ENCODE measurements at regions not wholly inside any gene's neighbourhood (a gene's known extent, or its start where the extent isn't known, plus 50 kb on each side); places are given as distances from the start of the nearest gene placed in this dataset.
"Not testable (repeated sequence)": the region's sequence is repeated elsewhere in the genome, so short reads cannot be mapped to it uniquely, and the experiment has no call there.

DNA sequence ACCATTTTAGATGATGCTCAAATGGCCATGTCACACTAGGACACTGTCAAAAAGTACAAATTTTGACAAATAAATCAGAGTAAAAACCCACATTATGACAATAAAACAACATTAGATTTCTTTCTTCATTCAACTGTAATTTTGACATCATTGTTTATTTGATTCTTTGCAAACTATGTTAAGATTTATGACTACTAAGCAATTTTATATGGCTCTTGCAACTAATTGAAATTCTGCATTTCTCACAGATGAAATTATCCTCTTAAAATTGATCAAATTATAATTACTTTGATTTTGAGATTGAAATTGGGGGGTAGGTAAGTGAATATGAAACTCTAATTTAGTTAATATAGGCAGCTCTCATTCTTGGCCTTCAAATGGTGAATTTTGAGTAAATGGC lies 59.8 kb downstream of the ATOH1 start:
- no peak for DNase-seq (ENCODE audit: low spot score)

DNA sequence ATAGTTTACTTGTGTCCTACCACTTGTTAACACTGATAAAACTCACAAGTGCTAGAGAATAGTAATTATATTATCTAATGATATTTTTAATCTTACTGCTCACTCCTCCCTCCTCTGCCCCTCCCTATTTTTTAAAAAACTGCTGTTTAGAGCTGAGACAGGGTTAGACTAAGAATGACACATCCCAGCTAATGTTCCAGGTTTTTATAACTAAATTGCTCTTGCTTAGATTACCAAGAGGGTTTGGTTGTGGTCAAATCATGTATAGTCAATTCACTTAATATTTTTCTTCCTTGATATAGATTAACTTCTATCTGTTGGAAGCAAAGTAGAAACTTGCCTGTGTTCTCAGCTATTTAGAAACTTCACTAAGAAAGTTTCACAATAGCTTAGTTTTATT lies 60.2 kb downstream of the ATOH1 start:
- no peak for DNase-seq (ENCODE audit: low spot score)

DNA sequence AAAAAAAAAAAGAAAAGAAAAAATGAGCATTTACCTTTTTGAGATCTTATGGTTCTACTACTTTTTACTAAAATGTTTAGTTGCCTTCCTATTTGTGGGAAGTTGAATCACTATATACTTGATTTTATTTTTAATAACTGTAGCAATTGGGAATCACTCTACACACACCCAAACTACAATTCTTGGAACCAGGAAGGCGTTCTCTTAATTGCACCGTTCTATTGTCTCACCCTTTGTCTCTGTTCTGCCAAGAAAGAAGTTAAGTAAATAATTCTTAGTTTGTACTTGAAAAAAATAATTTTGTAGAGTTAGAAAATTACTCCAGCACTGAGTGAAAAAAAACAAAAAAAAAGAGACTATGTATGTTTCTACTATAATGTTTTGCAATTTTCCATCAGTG lies 62.7 kb downstream of the ATOH1 start:
- DNase-seq (ENCODE audit: low spot score) = no peak

DNA sequence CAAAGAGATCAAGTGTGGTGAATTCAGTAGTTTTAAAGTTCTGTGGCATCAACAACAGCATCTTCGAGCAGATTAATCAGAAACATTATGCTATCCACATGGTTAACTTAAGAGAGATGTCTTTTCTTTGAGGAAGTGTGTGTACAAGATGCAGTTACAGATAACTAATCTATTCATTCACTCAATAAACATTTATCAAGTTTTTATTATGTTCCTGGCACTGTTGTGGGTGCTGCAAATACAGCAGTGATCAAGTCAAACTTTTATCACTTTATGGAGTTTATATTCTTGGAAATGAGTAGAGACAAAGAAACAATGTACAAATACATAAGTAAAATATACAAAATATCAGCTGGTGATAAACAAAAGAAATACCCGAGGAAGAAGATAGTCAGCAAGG lies 66.4 kb downstream of the ATOH1 start:
- DNase-seq (ENCODE audit: low spot score) = no peak

DNA sequence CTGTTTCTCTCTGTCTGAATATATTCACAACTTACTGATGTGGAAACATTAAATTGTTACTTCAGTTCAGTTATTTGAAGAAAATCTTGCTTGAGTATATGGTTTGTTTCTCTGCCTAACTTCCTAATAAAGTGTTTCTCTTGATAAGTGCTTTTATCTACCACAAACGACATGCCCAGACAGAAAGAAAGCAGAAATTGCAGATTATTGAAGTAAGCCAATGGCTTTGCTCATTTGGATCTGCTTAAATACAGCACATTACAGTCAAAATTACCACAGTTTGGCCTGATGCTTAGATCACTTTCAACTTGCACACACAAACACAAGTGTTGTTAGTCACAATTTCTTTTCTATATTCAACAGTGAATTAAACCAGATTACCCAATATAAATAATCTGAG lies 68.0 kb downstream of the ATOH1 start:
- DNase-seq (ENCODE audit: low spot score) = no peak

DNA sequence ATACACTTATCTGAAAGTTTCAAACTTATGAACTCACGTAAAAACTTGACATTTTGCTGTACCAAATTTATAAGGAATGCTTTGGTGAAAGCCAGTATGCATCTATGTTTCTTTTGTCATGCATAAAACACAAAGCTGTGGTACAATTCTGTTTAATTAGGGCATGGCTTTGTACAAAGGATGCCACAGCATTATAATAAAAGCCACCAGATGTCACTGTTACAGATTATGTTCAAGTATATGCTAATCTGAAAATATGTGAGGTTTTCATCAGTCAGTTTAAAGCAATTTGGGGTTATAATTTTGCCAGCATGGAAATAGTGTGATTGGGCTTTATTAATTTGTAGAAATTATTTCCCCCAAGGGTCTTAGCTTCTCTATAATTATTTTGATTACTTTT lies 69.0 kb downstream of the ATOH1 start:
- DNase-seq (ENCODE audit: low spot score) = peak; percentile 37

DNA sequence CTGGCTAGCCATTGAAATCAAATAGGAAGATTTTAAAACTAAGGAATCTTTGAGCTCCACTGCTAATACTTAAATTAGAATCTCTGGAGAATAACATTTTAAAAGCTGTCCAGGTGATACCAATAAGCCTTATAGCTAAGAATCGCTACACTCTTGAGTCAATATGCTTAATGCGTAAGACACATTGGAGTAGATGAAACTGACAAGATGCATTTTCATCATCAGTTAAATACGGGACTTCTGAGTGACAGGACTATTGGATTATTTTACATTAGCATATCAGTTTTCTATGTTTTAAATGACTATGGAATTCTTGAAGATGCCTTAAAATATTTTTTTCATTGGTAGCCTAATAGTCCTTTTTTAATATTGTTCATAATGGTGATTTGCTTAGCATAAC lies 80.2 kb downstream of the ATOH1 start:
- no peak for DNase-seq (ENCODE audit: low spot score)

DNA sequence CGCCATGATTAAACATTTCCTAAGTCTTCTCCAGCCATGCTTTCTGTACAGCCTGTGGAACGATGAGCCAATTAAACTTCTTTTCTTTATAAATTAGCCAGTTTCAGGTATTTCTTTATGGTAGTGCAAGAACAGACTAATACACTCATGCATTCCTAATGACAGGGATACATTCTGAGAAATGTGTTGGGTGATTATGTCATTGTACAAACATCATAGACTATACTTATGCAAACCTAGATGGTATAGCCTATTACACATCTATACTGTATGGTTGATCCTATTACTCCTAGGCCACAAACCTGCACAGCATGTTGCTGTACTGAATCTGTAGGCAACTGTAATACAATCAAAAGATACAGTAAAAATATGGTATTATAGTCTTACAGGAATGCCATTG lies 83.1 kb downstream of the ATOH1 start:
- DNase-seq (ENCODE audit: low spot score) = no peak

DNA sequence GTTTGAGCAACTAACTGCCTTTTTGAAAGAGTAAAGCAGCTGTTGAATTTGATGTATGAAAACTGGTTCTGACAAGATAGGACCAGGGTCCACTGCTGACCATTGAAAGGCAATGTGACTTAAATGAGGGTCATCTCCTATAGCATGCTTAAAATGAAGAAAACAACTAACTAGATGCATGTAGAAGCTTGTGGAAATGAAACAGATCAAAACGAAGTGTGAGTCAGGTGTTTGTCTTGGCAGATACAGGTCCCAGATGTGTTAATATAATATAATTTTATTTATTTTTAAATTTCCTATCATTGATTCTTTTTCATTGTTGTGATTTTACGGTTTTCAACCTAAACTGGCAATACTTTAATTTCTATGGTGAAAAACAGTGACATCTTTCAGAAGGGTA lies 83.6 kb downstream of the ATOH1 start:
- DNase-seq (ENCODE audit: low spot score) = no peak

DNA sequence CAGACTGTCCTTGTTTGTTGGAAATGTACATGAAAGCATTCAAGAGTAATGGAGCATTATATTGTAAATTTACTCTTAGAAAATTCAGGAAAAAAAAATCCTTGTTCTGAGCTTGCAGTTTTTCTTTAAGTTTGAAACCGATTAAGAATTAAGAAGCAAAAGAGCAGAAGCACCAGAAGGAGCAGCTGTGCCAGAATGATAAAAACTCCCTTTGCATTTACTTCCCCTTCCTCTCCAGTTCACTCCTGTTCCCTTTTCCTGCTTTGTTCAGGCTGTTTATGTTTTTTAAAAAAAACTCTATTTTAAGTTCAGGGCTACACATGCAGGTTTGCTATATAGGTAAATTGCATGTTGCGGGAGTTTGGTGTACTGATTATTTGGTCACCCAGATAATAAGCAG lies 90.3 kb downstream of the ATOH1 start:
- DNase-seq (ENCODE audit: low spot score) = no peak

DNA sequence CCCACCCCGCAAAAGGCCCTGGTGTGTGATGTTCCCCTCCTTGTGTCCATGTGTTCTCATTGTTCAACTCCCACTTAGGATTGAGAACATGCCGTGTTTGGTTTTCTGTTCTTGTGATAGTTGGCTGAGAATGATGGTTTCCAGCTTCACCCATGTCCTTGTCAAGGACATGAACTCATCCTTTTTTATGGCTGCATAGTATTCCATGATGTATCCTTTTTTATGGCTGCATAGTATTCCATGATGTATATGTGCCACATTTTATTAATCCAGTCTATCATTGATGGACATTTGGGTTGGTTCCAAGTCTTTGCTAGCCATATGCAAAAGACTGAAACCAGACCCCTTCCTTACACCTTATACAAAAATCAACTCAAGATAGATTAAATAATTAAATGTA lies 95.0 kb downstream of the ATOH1 start:
- not testable (repeated sequence) for DNase-seq (ENCODE audit: low spot score)

DNA sequence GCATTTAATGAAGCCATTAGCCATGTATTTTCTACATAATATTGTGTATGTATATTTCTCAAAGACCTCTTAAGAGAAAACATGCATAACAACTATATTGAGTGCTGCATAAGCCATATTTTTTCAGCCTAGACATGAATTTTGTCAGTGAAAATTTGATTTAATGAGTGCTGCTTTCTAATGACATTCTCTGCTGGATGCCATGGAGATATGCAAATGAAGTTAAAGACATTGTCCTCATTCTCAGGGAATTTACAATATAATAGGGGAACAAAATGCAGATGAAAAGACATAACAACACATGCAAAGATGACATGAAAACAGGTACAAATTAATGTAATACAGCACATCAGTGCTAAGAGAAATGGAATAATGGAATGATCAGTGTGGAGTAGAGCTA lies 118.7 kb downstream of the ATOH1 start:
- no peak for DNase-seq (ENCODE audit: low spot score)

DNA sequence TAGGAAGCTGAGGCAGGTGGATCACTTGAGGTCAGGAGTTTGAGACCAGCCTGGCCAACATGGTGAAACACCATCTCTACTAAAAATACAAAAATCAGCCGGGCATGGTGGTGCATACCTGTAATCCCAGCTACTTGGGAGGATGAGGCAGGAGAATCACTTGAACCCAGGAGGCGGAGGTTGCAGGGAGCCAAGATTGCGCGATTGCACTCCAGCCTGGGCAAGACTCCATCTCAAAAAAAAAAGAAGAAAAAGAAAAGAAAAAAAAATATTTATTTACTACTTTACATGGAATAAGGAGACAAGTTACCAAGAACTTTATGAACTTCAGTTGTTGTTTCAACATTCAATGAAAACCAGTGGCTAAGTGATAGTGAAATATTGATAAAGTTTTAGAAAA lies 121.7 kb downstream of the ATOH1 start:
- not testable (repeated sequence) for DNase-seq (ENCODE audit: low spot score)

DNA sequence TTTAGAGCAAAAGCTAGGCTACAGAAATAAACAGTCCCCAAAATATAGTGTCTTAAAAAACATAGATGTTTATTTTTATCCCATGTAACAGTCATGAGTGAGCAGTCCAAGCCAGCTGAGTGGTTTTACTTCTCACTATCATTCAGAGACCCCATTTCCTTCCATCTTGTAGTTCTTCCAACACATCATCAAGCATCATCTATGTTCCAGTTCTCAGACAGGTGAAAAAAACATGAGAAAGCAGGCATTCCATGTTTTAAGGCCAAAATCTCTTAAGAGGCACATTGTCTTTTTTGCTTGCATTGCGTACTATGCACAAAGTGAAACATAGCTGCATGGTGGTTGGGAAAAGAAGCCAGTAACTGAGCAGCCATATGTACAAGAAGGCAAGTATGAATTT lies 128.6 kb downstream of the ATOH1 start:
- DNase-seq (ENCODE audit: low spot score) = no peak

DNA sequence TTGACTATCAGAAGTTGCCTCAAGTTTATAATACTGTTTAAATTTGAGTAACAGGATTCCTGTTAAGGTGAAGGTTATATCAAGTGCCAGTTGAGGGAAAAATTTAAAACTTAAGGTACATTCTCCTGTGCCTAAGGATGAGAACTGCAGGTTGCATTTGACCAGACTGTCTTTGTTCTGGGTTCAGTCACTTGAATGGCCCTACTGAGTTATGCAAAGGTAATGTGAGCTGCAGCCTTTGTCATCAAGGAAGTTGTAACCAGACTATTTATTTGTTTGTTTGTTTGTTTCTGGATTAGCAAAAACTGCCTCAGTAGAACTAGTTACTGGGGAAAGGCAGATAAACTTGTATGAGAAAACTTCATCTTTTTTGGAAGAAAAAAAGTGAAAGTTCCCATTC lies 131.9 kb downstream of the ATOH1 start:
- DNase-seq (ENCODE audit: low spot score) = no peak

DNA sequence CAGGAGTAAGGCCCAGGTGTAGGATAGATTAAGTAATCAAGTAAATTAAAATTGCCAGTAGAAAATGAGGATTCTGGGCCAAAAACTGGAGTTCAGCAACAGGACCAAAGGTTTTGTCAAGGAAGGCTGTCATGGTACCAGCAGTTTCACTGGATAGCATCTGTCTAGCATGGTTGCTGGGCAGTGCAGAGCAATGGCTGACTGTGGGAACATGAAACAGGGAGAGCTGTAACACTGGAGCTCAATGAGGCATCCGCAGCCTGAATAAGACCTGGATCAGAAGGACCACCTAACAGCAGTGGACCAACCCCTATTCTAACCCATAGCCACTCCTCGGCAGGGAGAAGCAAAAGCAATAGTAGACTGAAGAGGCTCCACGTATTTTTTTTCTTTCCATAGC lies 132.4 kb downstream of the ATOH1 start:
- no peak for DNase-seq (ENCODE audit: low spot score)

DNA sequence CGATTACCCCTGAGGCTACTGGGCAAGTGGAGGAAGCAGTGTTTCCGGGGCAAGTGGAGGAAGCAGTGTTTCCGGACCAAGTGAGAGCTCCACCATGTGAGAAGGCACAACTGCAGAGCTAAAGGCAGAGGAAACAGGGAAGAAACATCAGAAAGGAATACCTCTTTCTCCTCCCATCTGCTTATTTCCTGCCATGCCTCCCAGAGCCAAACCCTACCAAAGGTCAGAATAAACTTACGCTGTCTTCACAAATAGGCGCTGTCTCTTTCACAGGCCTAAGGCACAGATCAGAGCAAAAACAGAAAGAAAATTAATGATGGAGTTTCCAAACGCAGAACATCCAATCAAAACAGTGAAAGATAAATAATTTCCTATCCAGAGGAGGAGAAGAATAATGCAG lies 153.0 kb downstream of the ATOH1 start:
- DNase-seq (ENCODE audit: low spot score) = no peak

DNA sequence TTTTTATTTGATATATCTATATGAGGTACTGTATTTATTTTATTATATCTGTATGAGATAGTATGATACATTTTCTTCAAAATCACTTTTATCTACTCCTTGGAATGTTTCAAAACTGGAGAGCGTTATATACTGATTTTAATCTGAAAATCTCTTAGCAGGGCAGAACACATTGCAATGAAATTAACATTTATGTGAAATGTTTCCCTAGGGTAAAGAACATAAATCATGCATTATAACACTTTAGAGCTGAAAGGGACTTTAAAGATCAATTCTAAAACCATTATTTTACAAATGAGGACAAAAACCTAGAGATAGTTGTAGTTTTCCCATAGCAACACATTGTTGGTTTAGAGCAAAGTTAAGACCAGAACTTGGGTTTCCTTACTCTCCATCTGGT lies 153.7 kb downstream of the ATOH1 start:
- DNase-seq (ENCODE audit: low spot score) = no peak

DNA sequence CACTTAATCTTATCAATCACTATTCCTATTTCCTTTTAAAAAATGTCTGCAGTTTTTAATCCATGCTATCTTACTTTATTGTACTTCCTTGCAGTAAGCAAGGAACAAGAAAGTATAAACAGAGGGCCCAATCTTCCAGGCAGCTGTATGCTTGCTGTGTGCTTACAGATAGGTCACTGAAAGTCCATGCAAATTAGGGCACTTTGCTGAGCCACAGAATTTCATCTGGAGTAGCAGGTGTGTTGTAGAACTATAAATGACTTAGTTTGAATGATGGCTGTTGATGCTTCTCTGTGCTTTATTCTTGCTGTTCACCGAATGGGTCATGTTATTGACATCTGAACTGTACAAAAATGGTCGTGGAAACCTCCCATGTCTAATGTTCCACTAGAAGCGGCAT lies 154.6 kb downstream of the ATOH1 start:
- no peak for DNase-seq (ENCODE audit: low spot score)

DNA sequence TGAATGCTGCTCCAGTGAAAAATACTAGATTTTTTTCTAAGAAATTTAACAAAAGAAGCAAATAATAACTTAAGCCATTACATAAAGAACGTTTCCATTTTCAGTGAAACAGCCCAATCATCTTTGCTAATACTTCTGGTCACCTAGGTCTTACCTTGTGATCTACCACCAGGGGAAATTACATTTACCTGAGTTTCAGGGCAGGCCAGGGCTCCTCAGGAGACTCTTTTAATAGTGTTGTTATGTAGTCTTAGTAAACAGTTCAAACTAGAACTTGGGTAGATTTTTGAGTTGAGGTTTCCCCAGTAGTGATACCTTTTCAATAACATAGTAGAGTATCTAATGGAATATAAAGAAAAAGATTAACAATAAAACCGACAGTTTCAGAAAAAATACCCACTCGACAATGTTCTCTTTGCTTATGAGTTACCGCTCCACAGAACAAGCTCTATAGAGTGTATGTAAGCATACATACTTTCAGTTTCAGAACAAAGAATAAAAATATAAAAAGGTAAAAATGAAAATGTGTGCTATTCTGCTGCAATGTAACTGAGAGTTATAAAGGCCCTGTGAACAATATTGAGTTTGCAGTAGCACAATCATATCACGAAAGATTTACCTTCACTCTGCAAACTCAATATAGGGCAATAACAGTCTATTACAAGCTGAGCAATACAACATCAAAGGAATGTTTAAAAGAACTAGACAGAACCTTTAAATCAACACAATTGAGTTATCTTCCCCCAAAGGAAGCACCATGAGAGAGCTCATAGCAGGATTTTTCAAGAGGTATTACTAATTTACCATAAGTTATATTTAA lies 165.8 kb downstream of the ATOH1 start:
- DNase-seq (ENCODE audit: low spot score) = no peak

DNA sequence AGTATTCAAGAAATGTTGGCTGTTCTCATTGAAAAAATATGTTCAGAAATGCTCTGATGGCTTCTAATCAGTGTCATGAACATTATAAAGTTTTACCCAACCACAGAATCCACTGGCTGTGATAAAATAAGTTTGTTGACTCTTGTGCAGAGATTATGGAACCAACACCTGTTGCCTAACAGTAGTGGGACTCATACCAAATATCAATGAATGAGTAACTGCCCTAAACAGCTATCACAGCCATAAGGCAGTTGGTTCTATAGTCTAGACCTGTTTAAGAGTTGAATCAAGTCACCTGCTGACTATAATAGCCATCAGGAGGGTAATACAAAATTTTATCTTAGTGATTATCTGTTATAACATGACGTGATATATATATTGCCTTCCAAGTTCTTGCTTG lies 168.3 kb downstream of the ATOH1 start:
- no peak for DNase-seq (ENCODE audit: low spot score)

DNA sequence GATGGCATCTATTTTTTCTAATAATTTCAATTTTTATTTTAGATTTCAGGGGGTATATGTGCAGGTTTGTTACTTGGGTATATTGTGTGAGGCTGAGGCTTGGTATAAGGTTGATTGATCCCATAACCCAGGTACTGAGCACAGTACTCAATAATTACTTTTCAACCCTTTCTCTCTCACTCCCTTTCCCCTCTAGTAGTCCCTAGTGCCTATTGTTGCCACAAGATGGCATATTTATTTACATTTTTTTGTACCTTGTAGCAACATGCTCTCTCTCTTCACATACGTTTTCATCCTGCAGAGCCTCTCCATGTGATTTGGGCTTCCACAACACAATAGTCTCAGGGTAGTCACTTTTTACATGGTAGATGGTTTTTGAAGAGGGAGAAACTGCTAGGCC lies 172.0 kb downstream of the ATOH1 start:
- no peak for DNase-seq (ENCODE audit: low spot score)

DNA sequence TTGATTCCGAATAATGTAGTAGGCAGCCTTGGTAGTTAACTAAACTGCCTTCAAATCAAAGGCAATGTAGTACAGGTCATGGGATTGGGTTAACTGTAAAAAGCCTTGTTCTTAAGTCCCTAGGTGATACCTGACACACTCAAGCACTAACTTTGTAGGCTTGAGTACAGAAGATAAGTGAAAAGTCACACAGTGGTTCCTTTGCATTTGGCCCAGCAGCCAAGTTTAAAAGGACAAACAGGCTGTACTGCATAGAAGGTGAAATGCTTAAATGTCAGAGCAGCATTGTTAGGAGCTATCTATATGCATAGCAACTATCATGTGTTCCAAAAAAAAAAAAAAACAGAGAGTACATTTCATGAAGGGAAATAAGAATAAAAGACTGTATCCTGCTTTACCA lies 178.4 kb downstream of the ATOH1 start:
- DNase-seq (ENCODE audit: low spot score) = no peak

DNA sequence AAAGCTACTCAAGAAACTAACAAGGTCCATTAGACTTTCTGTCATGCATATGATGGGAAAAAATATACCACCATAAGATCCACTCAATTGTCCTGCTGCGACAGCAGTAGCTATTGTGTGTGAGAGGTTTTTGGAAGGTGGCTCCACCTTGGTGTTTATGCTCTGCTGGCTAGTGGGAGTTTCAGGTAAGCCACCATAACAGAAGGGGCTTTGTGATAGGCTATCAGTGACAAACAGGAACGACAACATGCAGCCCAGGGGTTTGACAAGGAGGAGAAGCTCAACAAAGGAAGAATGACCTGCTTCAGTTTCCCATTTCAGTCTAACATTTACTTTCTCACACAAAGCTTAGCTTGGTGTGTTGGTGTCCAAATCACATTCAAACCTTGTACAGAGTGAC lies 182.6 kb downstream of the ATOH1 start:
- no peak for DNase-seq (ENCODE audit: low spot score)

Measured in D341Med (cell line).